ENCODE measurements at regions not wholly inside any gene's neighbourhood (a gene's known extent, or its start where the extent isn't known, plus 50 kb on each side); places are given as distances from the start of the nearest gene placed in this dataset.

GRCh38 chr12:67496581-67496980 lies 152.0 kb upstream of the DYRK2 start:
- no peak for TF ChIP-seq CTCF (IDR thresholded peaks at IDR 0.05)
- TF ChIP-seq POLR2A (IDR thresholded peaks at IDR 0.05), result no peak

Measured in testis (tissue), 2 donors.